Testis (tissue), 2 donors: ENCODE measurements at regions not wholly inside any gene's neighbourhood (a gene's known extent, or its start where the extent isn't known, plus 50 kb on each side); places are given as distances from the start of the nearest gene placed in this dataset.

Experiments used
- DNase-seq: peaks from one replicate; pipeline ENCODE4 v3.0.0-alpha.2; 2019
- H3K27ac ChIP-seq, 2 donors: fragments of 200-600 bp; sonication (generic); one replicate each; pipeline ENCODE4 v1.5.1; 2019
- H3K27me3 ChIP-seq: fragments of 200-600 bp; sonication (generic); one replicate; pipeline ENCODE4 v1.5.1; 2019
- H3K36me3 ChIP-seq: fragments of 200-600 bp; sonication (generic); one replicate; pipeline ENCODE4 v1.5.1; 2017; ENCODE audit warnings: low read depth; ENCODE audit errors: missing control alignments
- H3K4me1 ChIP-seq: fragments of 200-600 bp; sonication (generic); one replicate; pipeline ENCODE4 v1.5.1; 2019
- H3K4me3 ChIP-seq, 2 donors: fragments of 200-600 bp; sonication (generic); one replicate each; pipeline ENCODE4 v1.5.1; 2017 to 2019
- H3K9me3 ChIP-seq: fragments of 200-600 bp; sonication (generic); one replicate; pipeline ENCODE4 v1.5.1; 2017
- POLR2A ChIP-seq: fragments of 450-650 bp; IDR thresholded peaks from one replicate; pipeline ENCODE4 v1.6.1; 2017; ENCODE audit warnings: antibody characterized with exemption, mild to moderate bottlenecking, moderate library complexity
- WGBS, 2 donors: methylation state at CpG; one replicate each; pipeline ENCODE4 v1.1.5; 2018; 5-methylcytosine and 5-hydroxymethylcytosine counted together
- intact Hi-C: fragments of 100-400 bp; cut with DNase I; formaldehyde crosslinking; loops from one replicate; pipeline ENCODE4 v1.15.1; 2023; ENCODE audit warnings: low total_unique reads
- TF ChIP-seq, protein P1 (sequence below), 3 experiments: fragments of 450-650 bp in 2 of 3; fragments of 200-600 bp in 1 of 3; sonication (generic) in 1 of 3; IDR thresholded peaks; one replicate each; pipeline ENCODE4 v1.5.1; 2016 to 2019; ENCODE audit warnings: antibody characterized with exemption in 3 of 3, mild to moderate bottlenecking in 2 of 3, moderate library complexity in 1 of 3

DNA sequence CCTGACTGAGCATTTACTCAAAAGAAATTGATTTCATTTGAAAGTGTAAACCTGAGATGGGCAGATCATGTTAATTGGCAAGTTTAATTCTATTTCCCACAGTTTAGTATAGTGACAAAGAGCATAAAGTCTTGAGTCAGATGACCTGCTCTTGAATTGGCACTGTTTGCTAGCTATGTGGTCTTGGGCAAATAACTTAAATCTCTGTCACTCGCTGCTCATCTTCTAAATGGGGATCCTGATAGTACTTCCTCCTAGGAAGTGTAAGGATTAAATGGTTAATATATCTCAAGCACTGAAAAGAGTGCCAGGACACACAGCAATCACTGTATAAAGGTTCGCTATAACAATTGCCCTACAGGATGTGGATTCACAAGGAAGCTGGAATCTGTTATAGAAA, 242.8 kb upstream of the JADE1 start:
- peaks cover 23% of the 10 kb centered on the region for H3K4me1 ChIP-seq
- no peaks in the 10 kb centered on the region for H3K27me3 ChIP-seq
- H3K36me3 ChIP-seq: no peaks in the 10 kb centered on the region
- intact Hi-C loops: no loop called here
- WGBS, 2 donors: 93 to 94% methylated on average over 2 of the region's 2 CpGs
- H3K9me3 ChIP-seq: no peaks in the 10 kb centered on the region
- no peak overlapping the region for H3K27ac ChIP-seq
- TF ChIP-seq, protein P1, sequence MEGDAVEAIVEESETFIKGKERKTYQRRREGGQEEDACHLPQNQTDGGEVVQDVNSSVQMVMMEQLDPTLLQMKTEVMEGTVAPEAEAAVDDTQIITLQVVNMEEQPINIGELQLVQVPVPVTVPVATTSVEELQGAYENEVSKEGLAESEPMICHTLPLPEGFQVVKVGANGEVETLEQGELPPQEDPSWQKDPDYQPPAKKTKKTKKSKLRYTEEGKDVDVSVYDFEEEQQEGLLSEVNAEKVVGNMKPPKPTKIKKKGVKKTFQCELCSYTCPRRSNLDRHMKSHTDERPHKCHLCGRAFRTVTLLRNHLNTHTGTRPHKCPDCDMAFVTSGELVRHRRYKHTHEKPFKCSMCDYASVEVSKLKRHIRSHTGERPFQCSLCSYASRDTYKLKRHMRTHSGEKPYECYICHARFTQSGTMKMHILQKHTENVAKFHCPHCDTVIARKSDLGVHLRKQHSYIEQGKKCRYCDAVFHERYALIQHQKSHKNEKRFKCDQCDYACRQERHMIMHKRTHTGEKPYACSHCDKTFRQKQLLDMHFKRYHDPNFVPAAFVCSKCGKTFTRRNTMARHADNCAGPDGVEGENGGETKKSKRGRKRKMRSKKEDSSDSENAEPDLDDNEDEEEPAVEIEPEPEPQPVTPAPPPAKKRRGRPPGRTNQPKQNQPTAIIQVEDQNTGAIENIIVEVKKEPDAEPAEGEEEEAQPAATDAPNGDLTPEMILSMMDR (IDR thresholded peaks at IDR 0.05): no peak
- no peak for TF ChIP-seq POLR2A
- H3K4me3 ChIP-seq: no peak overlapping the region
- no peak for DNase-seq

DNA sequence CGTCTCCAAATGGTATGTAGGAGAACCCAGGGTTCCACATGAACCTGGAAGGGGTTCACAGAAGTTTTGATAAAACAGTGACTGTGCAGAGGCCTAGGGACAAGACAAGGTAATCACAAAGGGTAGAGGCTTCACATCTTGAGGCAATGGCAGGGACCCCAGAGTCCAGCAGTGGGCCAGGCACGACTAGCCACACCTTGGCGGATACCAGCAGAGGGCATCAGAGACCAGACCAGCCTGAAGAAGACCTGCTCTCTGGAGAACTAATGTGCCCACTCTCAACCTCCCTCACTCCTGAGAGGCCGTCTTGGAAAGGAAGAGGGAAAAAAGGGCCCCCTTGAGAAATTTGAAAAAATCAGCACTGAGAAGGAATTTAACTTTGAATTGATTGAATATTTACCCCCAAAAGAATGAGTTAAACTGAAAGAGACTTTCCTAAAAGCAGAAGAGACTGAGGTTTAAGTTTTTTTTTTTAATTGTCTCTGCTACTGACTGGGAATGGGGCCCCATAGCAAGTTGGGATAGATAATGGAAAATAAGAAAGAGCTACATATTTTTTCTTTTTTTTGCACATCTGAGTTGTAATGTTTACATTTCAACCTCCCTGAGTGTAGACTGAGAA, 243.8 kb upstream of the JADE1 start:
- no peaks in the 10 kb centered on the region for H3K9me3 ChIP-seq
- no peak overlapping the region for H3K27ac ChIP-seq
- H3K36me3 ChIP-seq: no peaks in the 10 kb centered on the region
- 62 to 79% methylated on average over 4 of the region's 4 CpGs for WGBS, 2 donors
- peak; percentile 77 for DNase-seq
- TF ChIP-seq POLR2A: no peak
- TF ChIP-seq, protein P1 (IDR thresholded peaks at IDR 0.05): peak; percentile 20 to 39 (median 39)
- intact Hi-C loops: no loop called here
- no peak overlapping the region for H3K4me3 ChIP-seq
- no peaks in the 10 kb centered on the region for H3K27me3 ChIP-seq
- peaks cover 12% of the 10 kb centered on the region for H3K4me1 ChIP-seq

DNA sequence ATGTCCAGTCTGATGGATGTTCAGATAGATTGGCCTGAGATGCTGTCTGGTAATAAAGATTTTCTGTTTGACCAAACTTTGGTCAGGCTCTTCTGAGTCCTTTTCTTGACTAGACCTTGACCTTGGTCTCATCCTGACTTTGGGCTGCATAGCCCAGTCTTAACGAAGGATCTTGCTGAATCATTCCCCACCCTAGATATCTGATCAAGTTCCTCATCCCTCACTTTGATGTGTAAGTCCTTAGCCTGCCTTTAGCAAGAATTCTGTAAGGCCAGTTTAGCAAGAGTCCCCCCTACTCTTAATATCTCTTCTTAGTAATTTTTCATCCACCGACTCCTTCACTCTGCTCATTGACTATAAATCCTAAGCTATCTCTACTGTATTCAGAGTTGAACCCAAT, 244.4 kb upstream of the JADE1 start:
- Histone ChIP-seq H3K4me3 (no peak overlapping the region), H3K4me1 (peaks cover 8% of the 10 kb centered on the region), H3K27ac (no peak overlapping the region), H3K36me3 (no peaks in the 10 kb centered on the region), H3K27me3 (no peaks in the 10 kb centered on the region), H3K9me3 (no peaks in the 10 kb centered on the region)
- 79 to 81% methylated on average over 2 of the region's 2 CpGs for WGBS, 2 donors
- TF ChIP-seq, protein P1 (IDR thresholded peaks at IDR 0.05): no peak
- TF ChIP-seq POLR2A: no peak
- DNase-seq: no peak
- intact Hi-C loops: no loop called here

DNA sequence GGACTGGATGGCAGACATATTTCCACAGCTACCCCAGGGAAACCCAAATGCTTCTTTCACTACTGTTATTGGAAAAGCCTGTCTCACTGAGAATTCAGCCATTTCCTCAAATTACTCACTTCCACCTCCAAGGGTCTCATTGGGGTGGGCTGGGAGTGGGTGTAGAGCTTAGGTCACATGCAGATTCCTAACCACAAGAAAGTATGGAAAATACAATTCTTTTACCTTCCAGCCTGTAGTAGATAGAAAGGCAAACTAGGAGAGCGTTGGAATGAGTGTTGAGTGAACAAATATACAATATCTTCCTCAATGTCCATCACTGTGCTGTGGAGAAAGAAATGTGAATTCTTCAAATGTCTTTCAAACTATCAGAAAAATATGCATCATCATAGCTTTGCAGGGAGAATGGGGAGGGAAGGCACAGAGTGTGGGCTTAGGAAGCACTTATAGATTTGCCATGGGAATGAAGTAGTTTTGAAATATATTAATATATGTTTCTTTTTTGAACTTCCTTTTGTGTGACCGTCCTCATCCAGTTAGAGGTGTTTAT, 245.3 kb upstream of the JADE1 start:
- intact Hi-C loops: no loop called here
- WGBS, 2 donors: 84 to 91% methylated on average over 2 of the region's 2 CpGs
- no peak for DNase-seq
- H3K4me3 ChIP-seq: no peak overlapping the region
- no peak overlapping the region for H3K27ac ChIP-seq
- no peaks in the 10 kb centered on the region for H3K9me3 ChIP-seq
- H3K4me1 ChIP-seq: peaks cover 4% of the 10 kb centered on the region
- no peaks in the 10 kb centered on the region for H3K27me3 ChIP-seq
- TF ChIP-seq, protein P1 (IDR thresholded peaks at IDR 0.05): no peak
- no peak for TF ChIP-seq POLR2A
- no peaks in the 10 kb centered on the region for H3K36me3 ChIP-seq
